HCT116 (cell line): ENCODE measurements at regions not wholly inside any gene's neighbourhood (a gene's known extent, or its start where the extent isn't known, plus 50 kb on each side); places are given as distances from the start of the nearest gene placed in this dataset.

ENCODE experiments used
- ATAC-seq: fragments of 200-7000 bp; cut with Tn5 transposase; 2 replicates; pipeline ENCODE4 v1.9.1; 2020; ENCODE audit warnings: mild to moderate bottlenecking, moderate library complexity
- BruUV-seq: library from RNA; stranded (reverse); fragments of 400-500 nt; replicated peaks from 2 replicates; lab custom pipeline; 2021; lab: Mats Ljungman, UMichigan
- CTCF ChIA-PET: fragments of 300-600 bp; sonication (Branson Sonifier 250); formaldehyde crosslinking; loops from one replicate; lab custom pipeline; 2021; ENCODE audit warnings: antibody characterized with exemption; lab: Charles Lee
- POLR2A ChIA-PET: fragments of 300-600, 350-600 bp; sonication (Branson Sonifier 250); formaldehyde crosslinking; loops from one replicate; lab custom pipeline; 2021; ENCODE audit warnings: antibody characterized with exemption; lab: Charles Lee
- RAD21 ChIA-PET, 2 experiments: fragments of 300-600 bp; sonication (Branson Sonifier 250); formaldehyde crosslinking; loops; one replicate each; lab custom pipeline; 2023; ENCODE audit warnings: low total read pairs in 2 of 2; ENCODE audit not compliant: uncharacterized antibody in 2 of 2, unreplicated experiment in 2 of 2, low non-redundant PET in 1 of 2; lab: Charles Lee
- DNase-seq: peaks from one replicate; pipeline ENCODE4 v3.0.0-alpha.2; 2010; ENCODE audit warnings: low read depth, low spot score
- H2AFZ ChIP-seq: fragments of 200-600 bp; shearing (Covaris generic), sonication (generic); 2 replicates; pipeline ENCODE4 v1.6.1; 2017; ENCODE audit warnings: low read depth, mixed run types, mixed read lengths, antibody characterized with exemption, low read length; ENCODE audit not compliant: poor library complexity, severe bottlenecking
- H3K27ac ChIP-seq: 2 replicates; pipeline ENCODE4 v1.5.1; 2012; ENCODE audit warnings: low read depth, low read length
- H3K27me3 ChIP-seq: fragments of 200-600 bp; sonication (generic); 2 replicates; pipeline ENCODE4 v1.6.1; 2016; ENCODE audit warnings: mixed run types, low read length, mixed read lengths; ENCODE audit not compliant: insufficient read depth
- H3K36me3 ChIP-seq, 2 experiments: fragments of 200-500 bp in 1 of 2; fragments of 200-600 bp in 1 of 2; sonication (Bioruptor generic) in 1 of 2; sonication (generic) in 1 of 2; 2 replicates each; pipeline versions ENCODE4 v1.5.1 to v1.6.1; 2014 to 2016; ENCODE audit warnings: low read length in 2 of 2, inconsistent platforms in 1 of 2, mixed read lengths in 1 of 2, mixed run types in 1 of 2; ENCODE audit not compliant: insufficient read depth in 2 of 2, control insufficient read depth in 1 of 2
- H3K4me1 ChIP-seq, 2 experiments: fragments of 200-600 bp in 1 of 2; sonication (generic) in 1 of 2; 2 replicates each; pipeline versions ENCODE4 v1.5.1 to v1.6.1; 2012 to 2017; ENCODE audit warnings: low read length in 2 of 2, inconsistent platforms in 1 of 2, mild to moderate bottlenecking in 1 of 2, mixed read lengths in 1 of 2, mixed run types in 1 of 2, moderate library complexity in 1 of 2; ENCODE audit not compliant: insufficient read depth in 2 of 2, control insufficient read depth in 1 of 2
- H3K4me2 ChIP-seq: fragments of 200-600 bp; sonication (generic); 2 replicates; pipeline ENCODE4 v1.6.1; 2017; ENCODE audit warnings: mixed run types, low read length, mixed read lengths
- H3K4me3 ChIP-seq, 2 experiments: fragments of 200-600 bp in 1 of 2; sonication (generic) in 1 of 2; replicated peaks in 1 of 2; 2 replicates each; pipeline ENCODE4 v1.5.1; 2011 to 2016; ENCODE audit warnings: low read length in 2 of 2, control low read depth in 1 of 2, low read depth in 1 of 2, mild to moderate bottlenecking in 1 of 2, mixed read lengths in 1 of 2, mixed run types in 1 of 2
- H3K79me2 ChIP-seq: fragments of 200-600 bp; sonication (generic); 2 replicates; pipeline ENCODE4 v1.6.1; 2017; ENCODE audit warnings: mild to moderate bottlenecking, mixed run types, low read length, moderate library complexity, mixed read lengths; ENCODE audit not compliant: insufficient read depth
- H3K9ac ChIP-seq: fragments of 200-600 bp; sonication (generic); 2 replicates; pipeline ENCODE4 v1.6.1; 2016; ENCODE audit warnings: low read length, mixed read lengths
- H3K9me2 ChIP-seq: fragments of 200-600 bp; sonication (generic), shearing (Covaris generic); 2 replicates; pipeline ENCODE4 v1.6.1; 2017; ENCODE audit warnings: mixed run types, mild to moderate bottlenecking, moderate library complexity; ENCODE audit not compliant: insufficient read depth
- H3K9me3 ChIP-seq, 2 experiments: fragments of 200-500 bp in 1 of 2; fragments of 200-600 bp in 1 of 2; sonication (Bioruptor generic) in 1 of 2; sonication (generic) in 1 of 2; 2 replicates each; pipeline ENCODE4 v1.6.1; 2014 to 2017; ENCODE audit warnings: low read length in 2 of 2, mixed read lengths in 2 of 2, inconsistent platforms in 1 of 2, low read depth in 1 of 2, mild to moderate bottlenecking in 1 of 2, mixed run types in 1 of 2, moderate library complexity in 1 of 2; ENCODE audit not compliant: control insufficient read depth in 1 of 2, insufficient read depth in 1 of 2
- H4K20me1 ChIP-seq: fragments of 200-600 bp; sonication (generic), shearing (Covaris generic); 2 replicates; pipeline ENCODE4 v1.6.1; 2017; ENCODE audit warnings: mixed run types, mild to moderate bottlenecking, moderate library complexity; ENCODE audit not compliant: insufficient read depth
- ELF1 ChIP-seq: IDR thresholded peaks from 2 replicates; pipeline ENCODE4 v1.6.1; 2012; ENCODE audit warnings: low read depth, borderline replicate concordance
- EZH2phosphoT487 ChIP-seq: fragments of 200-600 bp; IDR thresholded peaks from 2 replicates; pipeline ENCODE4 v1.6.1; 2018; ENCODE audit warnings: antibody characterized with exemption, borderline replicate concordance
- FOSL1 ChIP-seq: IDR thresholded peaks from 2 replicates; pipeline ENCODE4 v1.6.1; 2012; ENCODE audit warnings: low read depth
- POLR2A ChIP-seq: IDR thresholded peaks from 2 replicates; pipeline ENCODE4 v1.7.0; 2011; ENCODE audit warnings: borderline replicate concordance; ENCODE audit not compliant: insufficient read depth, insufficient read length; ENCODE audit errors: extremely low read depth
- POLR2AphosphoS5 ChIP-seq: IDR thresholded peaks from 2 replicates; pipeline ENCODE4 v1.6.1; 2011; ENCODE audit warnings: mild to moderate bottlenecking, low read depth, low read length, moderate library complexity
- TCF7L2 ChIP-seq: IDR thresholded peaks from 2 replicates; pipeline ENCODE4 v1.7.0; 2011; ENCODE audit warnings: borderline replicate concordance, inconsistent platforms; ENCODE audit not compliant: insufficient read depth, insufficient read length; ENCODE audit errors: extremely low read depth
- ZNF274 ChIP-seq: fragments of 200-500 bp; sonication (Bioruptor generic); IDR thresholded peaks from 2 replicates; pipeline ENCODE4 v1.6.1; 2014; ENCODE audit warnings: mild to moderate bottlenecking, low read depth, low read length, inconsistent platforms
- intact Hi-C: fragments of 100-400 bp; cut with micrococcal nuclease; formaldehyde crosslinking; loops from 2 replicates; pipeline ENCODE4 v1.10.0; 2022
- TF ChIP-seq, protein P1 (sequence below), 3 experiments: fragments of 200-600 bp in 1 of 3; sonication (generic) in 1 of 3; IDR thresholded peaks in 2 of 3; conservative IDR thresholded peaks in 1 of 3; 2 replicates each; pipeline ENCODE4 v1.5.1; 2012 to 2017; ENCODE audit warnings: low read depth in 2 of 3, low read length in 2 of 3, antibody characterized with exemption in 1 of 3, borderline replicate concordance in 1 of 3, control low read depth in 1 of 3, mild to moderate bottlenecking in 1 of 3, mixed read lengths in 1 of 3, mixed run types in 1 of 3, moderate library complexity in 1 of 3; ENCODE audit not compliant: insufficient read depth in 1 of 3
- TF ChIP-seq, protein P2 (sequence below): IDR thresholded peaks from 2 replicates; pipeline ENCODE4 v1.6.1; 2012

DNA sequence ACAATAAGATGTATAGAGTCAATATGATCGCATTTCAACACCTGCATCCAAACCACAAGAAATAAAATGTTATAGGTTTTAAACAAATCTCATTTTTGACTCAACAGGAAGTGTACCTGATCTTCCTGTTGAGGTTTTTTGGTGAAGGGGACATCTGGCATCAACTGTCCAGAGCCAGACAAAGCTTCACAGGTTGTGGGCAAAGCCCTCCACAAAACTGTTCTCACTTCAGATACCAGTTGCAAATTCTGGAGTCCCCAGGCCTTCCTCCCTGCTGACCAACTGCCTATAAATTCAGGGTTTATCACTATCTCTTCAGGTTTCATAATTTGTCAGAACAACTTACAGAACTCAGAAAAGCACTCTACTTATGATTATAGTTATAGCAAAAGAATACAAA lies 326.1 kb upstream of the CAMK1G start (continued):
- TF ChIP-seq TCF7L2 = no peak
- TF ChIP-seq, protein P1, sequence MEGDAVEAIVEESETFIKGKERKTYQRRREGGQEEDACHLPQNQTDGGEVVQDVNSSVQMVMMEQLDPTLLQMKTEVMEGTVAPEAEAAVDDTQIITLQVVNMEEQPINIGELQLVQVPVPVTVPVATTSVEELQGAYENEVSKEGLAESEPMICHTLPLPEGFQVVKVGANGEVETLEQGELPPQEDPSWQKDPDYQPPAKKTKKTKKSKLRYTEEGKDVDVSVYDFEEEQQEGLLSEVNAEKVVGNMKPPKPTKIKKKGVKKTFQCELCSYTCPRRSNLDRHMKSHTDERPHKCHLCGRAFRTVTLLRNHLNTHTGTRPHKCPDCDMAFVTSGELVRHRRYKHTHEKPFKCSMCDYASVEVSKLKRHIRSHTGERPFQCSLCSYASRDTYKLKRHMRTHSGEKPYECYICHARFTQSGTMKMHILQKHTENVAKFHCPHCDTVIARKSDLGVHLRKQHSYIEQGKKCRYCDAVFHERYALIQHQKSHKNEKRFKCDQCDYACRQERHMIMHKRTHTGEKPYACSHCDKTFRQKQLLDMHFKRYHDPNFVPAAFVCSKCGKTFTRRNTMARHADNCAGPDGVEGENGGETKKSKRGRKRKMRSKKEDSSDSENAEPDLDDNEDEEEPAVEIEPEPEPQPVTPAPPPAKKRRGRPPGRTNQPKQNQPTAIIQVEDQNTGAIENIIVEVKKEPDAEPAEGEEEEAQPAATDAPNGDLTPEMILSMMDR (IDR thresholded peaks at IDR 0.05 in 2 of 3, conservative IDR thresholded peaks at IDR 0.05 in 1 of 3; ENCODE audit: borderline replicate concordance in 1 of 3, insufficient read depth in 1 of 3, low read depth in 2 of 3, low read length in 2 of 3) = no peak
- TF ChIP-seq, all 23 proteins: peak for 0

DNA sequence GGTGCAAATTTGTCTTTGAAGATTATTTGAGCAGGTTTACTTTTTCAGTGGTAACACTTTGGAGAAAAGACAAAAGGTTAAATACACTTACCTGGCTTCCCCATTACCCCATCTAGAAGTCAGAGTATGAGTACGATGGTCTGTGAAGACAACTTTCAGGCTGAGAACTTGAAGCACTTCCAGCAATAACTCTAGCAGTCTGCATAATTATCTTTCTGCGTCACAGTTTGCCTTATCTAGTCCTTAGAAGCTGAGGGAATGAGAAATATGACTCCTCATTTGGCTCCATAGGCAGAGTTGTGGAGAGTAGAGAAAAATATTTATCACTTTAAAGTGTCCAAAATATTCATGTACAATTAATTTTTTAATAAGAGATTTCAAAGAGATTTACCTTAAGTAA lies 323.4 kb upstream of the CAMK1G start:
- no peaks in the 10 kb centered on the region for H3K4me1 ChIP-seq
- TF ChIP-seq, protein P2, sequence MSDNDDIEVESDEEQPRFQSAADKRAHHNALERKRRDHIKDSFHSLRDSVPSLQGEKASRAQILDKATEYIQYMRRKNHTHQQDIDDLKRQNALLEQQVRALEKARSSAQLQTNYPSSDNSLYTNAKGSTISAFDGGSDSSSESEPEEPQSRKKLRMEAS = no peak
- TF ChIP-seq EZH2phosphoT487 (no peak), FOSL1 (no peak), POLR2AphosphoS5 (no peak), POLR2A (no peak), ZNF274 (no peak), ELF1 (no peak), TCF7L2 (no peak)
- no peak for ATAC-seq
- intact Hi-C loops = no loop called here
- RAD21 ChIA-PET = no interaction called here
- no peaks in the 10 kb centered on the region for H3K36me3 ChIP-seq
- no peaks in the 10 kb centered on the region for H3K27me3 ChIP-seq
- CTCF ChIA-PET = interaction anchor here (2.0 kb wide), 1 partner anchor 11 kb away, joined by 6 read pairs; no protein-coding TSS in a partner anchor
- H3K9ac ChIP-seq = no peak overlapping the region
- no peak for DNase-seq
- no peaks in the 10 kb centered on the region for H4K20me1 ChIP-seq
- no peak overlapping the region for H3K4me3 ChIP-seq
- no peak overlapping the region for H3K4me2 ChIP-seq
- POLR2A ChIA-PET = no interaction called here
- H3K9me3 ChIP-seq = no peaks in the 10 kb centered on the region; a peak in 1 of 4 replicates
- no peak overlapping the region for H2AFZ ChIP-seq
- no TSS peak for BruUV-seq
- H3K9me2 ChIP-seq = no peaks in the 10 kb centered on the region
- no peaks in the 10 kb centered on the region for H3K79me2 ChIP-seq
- no peak overlapping the region for H3K27ac ChIP-seq
